GM21619 (cell line): ENCODE measurements at regions not wholly inside any gene's neighbourhood (a gene's known extent, or its start where the extent isn't known, plus 50 kb on each side); places are given as distances from the start of the nearest gene placed in this dataset.
"Not testable (repeated sequence)": the region's sequence is repeated elsewhere in the genome, so short reads cannot be mapped to it uniquely, and the experiment has no call there.

ENCODE experiments used
- ATAC-seq: cut with Tn5 transposase; IDR thresholded peaks from one replicate; pipeline ENCODE4 v1.9.1; 2021; ENCODE audit not compliant: unreplicated experiment

- ATAC-seq, result no peak
Observed at GRCh38 chr1:94769551-94769950, 50.6 kb upstream of the SLC44A3 start.

GRCh38 chr1:94768036-94768435 is 52.1 kb upstream of the SLC44A3 start:
- ATAC-seq, result no peak

DNA sequence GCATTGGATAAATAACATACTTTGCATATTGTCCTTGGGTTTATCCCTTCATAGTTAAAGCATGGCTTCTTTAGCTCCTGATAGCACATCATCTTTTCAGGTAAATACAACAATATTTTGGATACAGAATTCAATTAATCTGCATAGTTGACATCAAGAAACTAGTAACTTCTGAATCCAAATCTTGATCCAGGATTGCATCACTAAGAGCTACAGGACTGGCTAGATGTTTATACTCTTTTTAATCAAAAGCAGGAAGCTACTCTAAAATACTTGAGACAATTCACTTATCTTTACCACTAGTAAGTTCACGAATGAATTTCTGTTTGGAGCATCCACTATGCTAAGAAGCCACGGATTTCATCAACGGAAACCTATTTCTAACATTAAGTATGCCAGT is 54.2 kb upstream of the SLC44A3 start:
- ATAC-seq, result no peak

GRCh38 chr1:94759188-94759587 is 61.0 kb upstream of the SLC44A3 start:
- ATAC-seq, result no peak

DNA sequence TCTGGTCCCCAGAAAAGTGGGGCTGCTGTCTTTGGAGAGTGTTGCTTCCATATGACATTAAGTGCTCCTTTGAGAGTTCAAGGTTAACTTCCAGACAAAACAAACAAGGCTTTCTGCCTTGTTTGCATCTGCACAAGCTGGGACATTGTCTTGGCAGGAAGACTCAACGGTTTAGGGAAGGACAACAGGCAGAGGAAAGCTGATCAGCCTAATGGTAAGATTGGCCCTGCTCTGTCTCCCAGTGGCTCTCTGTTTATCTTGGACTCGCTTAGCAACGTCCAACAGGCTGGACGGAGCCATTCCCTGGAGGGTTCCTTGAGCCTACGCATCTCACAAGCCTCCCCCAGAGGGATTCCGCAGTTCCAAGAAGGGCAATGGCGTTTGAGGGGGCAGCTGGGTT is 62.2 kb upstream of the SLC44A3 start:
- ATAC-seq, result no peak

GRCh38 chr1:94755675-94756074 is 64.5 kb upstream of the SLC44A3 start:
- ATAC-seq, result no peak

DNA sequence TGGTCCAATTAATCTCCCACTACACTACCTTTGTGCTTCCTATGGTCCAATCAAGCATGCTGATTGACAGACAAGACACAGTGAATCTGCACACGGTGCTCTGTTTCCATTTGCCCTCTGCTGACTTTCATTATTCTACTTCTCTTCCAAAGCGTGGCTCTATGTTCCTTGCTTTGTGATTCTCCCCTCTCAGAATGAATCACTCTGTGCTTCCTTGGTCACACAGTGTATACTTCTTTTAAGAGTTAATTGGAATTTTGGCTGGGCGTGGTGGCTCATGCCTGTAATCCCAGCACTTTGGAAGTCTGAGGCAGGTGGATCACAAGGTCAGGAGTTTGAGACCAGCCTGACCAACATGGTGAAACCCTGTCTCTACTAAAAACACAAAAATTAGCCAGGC is 65.1 kb upstream of the SLC44A3 start:
- not testable (repeated sequence) for ATAC-seq

- no peak for ATAC-seq
Observed at GRCh38 chr1:94754570-94754969, 65.6 kb upstream of the SLC44A3 start.

GRCh38 chr1:94754095-94754494 is 66.1 kb upstream of the SLC44A3 start:
- no peak for ATAC-seq

GRCh38 chr1:94753171-94753972 is 66.8 kb upstream of the SLC44A3 start:
- no peak for ATAC-seq

GRCh38 chr1:94751483-94751882 is 68.7 kb upstream of the SLC44A3 start:
- not testable (repeated sequence) for ATAC-seq

DNA sequence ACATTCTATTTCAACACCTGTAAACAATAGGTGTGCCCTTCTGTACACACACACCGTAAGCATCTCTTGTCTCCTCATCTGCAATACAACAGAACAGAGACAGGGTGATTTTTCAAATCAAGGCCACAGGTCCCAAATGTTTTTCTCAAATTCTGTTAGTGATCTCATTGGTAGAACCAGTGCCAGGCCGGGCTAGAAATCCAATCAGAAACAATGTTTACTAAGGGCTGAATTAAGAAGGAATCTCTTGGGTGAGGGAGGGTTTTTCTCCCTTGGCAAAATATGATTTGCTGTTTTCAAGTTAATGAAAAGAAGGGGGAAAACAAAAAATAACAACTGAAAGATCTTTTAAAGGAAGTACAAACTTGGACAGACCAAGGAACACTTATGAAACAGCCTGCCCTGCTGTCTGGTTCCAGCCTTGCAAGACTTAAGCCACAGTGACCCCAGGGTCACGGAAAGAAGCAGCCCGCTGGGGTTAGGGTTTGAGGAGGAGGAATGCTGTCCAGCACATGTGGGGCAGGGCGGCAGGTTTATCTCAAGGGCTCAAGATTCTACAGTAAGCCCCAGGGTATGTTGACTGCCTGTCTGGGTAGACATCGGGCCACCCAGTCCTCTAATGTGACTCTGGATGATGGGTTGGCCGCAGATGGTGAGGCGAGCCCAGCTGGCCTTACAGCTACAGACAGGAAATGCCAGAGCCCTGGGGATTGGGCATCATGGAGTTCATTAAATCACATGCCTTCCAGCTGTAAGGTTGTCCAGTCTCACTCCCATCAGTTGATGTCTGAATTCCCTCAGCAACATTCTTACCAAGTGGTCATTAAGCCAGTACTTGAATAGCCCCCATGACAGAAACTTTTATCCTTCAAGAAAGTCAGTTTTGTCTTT is 73.3 kb upstream of the SLC44A3 start:
- ATAC-seq, result no peak

- no peak for ATAC-seq
Observed at GRCh38 chr1:94745742-94746141, 74.4 kb upstream of the SLC44A3 start.

DNA sequence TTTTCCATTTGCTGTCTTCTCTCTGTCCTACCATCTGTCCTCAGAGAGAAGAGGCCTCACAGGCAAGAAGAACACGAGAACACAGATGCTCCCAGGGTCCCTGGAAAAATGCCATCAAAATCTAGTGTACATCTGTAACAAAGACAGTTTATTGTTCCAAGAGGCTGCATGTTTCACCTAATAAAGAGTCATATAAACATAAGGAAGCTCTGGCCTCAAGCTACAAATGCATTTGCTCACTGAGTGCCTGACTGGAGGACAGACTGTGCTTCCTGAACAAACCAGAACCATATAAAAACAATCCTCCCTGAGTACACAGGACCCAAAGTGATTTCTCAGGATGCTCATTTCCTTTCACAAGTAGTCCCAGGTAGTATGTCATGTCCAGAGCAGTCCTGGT is 76.3 kb upstream of the SLC44A3 start:
- ATAC-seq, result no peak

DNA sequence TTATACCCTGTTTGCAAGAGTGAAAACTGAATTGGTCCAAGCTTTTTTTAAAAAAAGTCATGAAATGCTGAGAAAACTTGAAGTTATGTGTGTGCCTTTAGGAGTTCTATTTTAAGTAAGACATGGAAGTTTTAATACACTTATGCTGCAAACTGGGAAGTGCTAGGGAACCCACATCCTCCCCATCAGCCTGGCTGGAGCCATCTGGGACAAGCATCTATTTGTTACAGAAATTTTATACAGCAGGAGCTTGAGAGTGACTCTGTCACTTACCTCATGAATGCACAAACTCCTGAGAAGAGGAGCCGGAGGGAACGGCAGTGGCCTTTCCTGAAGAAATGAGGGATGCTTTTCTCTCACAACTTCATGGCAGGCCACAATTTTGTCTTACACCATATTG is 78.2 kb upstream of the SLC44A3 start:
- ATAC-seq, result no peak

- no peak for ATAC-seq
Observed at GRCh38 chr1:94741510-94741909, 78.6 kb upstream of the SLC44A3 start.

DNA sequence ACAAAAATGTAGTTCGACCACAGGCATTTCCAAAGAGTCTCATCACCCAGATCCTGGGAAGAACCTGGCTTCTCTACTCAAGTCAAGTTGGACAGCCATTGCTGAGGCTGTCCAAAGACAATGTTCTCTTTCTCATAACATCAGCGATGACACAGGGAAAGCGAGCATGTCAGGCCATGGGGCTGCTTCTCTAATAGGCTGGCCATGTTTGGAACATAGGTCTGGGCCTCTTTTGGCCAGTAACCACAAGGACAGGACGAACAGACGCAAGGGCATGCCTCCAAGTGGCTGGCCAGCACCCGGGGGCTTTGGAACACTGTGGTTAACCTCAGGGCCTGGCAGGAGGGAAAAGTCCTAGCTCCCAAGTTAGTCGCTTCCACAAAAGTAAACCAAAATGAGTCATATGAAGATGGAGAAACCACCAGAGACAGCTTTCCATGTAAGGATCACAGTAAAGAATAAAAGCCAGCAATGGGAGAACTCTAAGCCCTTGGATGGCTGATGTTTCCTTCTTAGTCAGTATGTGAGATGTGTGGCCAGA is 80.6 kb upstream of the SLC44A3 start:
- no peak for ATAC-seq

- ATAC-seq, result no peak
Observed at GRCh38 chr1:94738371-94738770, 81.8 kb upstream of the SLC44A3 start.

GRCh38 chr1:94737124-94737998 is 82.8 kb upstream of the SLC44A3 start:
- ATAC-seq, result no peak

DNA sequence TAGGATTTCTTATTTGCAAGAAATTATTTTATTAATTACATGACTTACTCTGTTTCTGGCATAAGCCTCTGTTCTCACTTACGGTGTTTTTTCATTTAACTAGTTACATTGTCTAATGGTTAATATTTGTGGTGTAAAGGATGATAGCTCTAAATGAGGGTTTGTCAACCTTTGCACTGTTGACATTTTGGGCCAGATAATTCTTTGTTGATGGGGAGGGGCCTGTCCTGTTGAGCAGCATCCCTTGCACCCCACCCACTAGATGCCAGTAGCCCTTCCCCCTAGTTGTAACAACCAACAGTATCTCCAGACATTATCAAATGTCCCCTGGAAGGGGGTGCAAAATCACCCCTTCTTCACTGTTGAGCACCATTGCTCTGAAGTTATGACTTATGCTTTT is 83.6 kb upstream of the SLC44A3 start:
- ATAC-seq, result no peak

- ATAC-seq, result no peak
Observed at GRCh38 chr1:94736073-94736472, 84.1 kb upstream of the SLC44A3 start.
